ENCODE measurements at regions not wholly inside any gene's neighbourhood (a gene's known extent, or its start where the extent isn't known, plus 50 kb on each side); places are given as distances from the start of the nearest gene placed in this dataset.

- CTCF ChIA-PET, result no interaction called here
- POLR2A ChIA-PET, result no interaction called here
- H3K27ac ChIP-seq (ENCODE audit: extremely low read depth, low read depth, low read length), result no peak overlapping the region
These were observed 56.3 kb upstream of the DIAPH3 start for GRCh38 chr13:60220072-60220471.

GRCh38 chr13:60221581-60221980 lies 57.9 kb upstream of the DIAPH3 start:
- Histone ChIP-seq H3K4me3 (ENCODE audit: low read depth, low read length) (no peak overlapping the region), H3K27ac (ENCODE audit: extremely low read depth, low read depth, low read length) (no peak overlapping the region), H3K36me3 (ENCODE audit: control insufficient read depth in 2 of 2, insufficient read depth in 1 of 2, low read length in 2 of 2) (no peaks in the 10 kb centered on the region), H3K4me1 (ENCODE audit: control insufficient read depth, insufficient read depth, low read length) (no peaks in the 10 kb centered on the region), H3K9me3 (ENCODE audit: control insufficient read depth, insufficient read depth, low read depth, low read length) (no peaks in the 10 kb centered on the region)
- ChIA-PET CTCF (no interaction called here), POLR2A (interaction anchor here (0.5 kb wide), 1 partner anchor 13 kb away, joined by 3 read pairs; no protein-coding TSS in a partner anchor)
- TF ChIP-seq SP2 (tag by site-specific recombination; IDR thresholded peaks at IDR 0.05), result no peak
- no peak for TF ChIP-seq ZNF354C (tag by site-specific recombination; IDR thresholded peaks at IDR 0.05; ENCODE audit: borderline replicate concordance, low read depth)
- no peak for TF ChIP-seq ZNF670 (tag by site-specific recombination; IDR thresholded peaks at IDR 0.05; ENCODE audit: low read depth)

More at GRCh38 chr13:60220072-60220471, 56.3 kb upstream of the DIAPH3 start:
- no peaks in the 10 kb centered on the region for H3K36me3 ChIP-seq (ENCODE audit: control insufficient read depth in 2 of 2, insufficient read depth in 1 of 2, low read length in 2 of 2)
- H3K4me3 ChIP-seq (ENCODE audit: low read depth, low read length), result no peak overlapping the region
- no peaks in the 10 kb centered on the region for H3K4me1 ChIP-seq (ENCODE audit: control insufficient read depth, insufficient read depth, low read length)
- TF ChIP-seq ZSCAN30 (tag by site-specific recombination; IDR thresholded peaks at IDR 0.05), result no peak
- H3K9me3 ChIP-seq (ENCODE audit: control insufficient read depth, insufficient read depth, low read depth, low read length), result no peaks in the 10 kb centered on the region

- H3K4me3 ChIP-seq (ENCODE audit: low read depth, low read length), result no peak overlapping the region
- CTCF ChIA-PET, result interaction anchor here (1.1 to 1.3 kb wide), 2 partner anchors 10 to 16 kb away, joined by 3 to 5 read pairs; no protein-coding TSS in a partner anchor
- TF ChIP-seq ZNF768 (tag by site-specific recombination; IDR thresholded peaks at IDR 0.05) (no peak), ZNF654 (tag by site-specific recombination; IDR thresholded peaks at IDR 0.05; ENCODE audit: low read depth) (peak; percentile 69), ZSCAN30 (tag by site-specific recombination; IDR thresholded peaks at IDR 0.05) (0 out of 2 replicates have a peak, but pooled peaks have one; percentile 25)
- H3K36me3 ChIP-seq (ENCODE audit: control insufficient read depth in 2 of 2, insufficient read depth in 1 of 2, low read length in 2 of 2), result no peaks in the 10 kb centered on the region
- H3K9me3 ChIP-seq (ENCODE audit: control insufficient read depth, insufficient read depth, low read depth, low read length), result no peaks in the 10 kb centered on the region
- POLR2A ChIA-PET, result no interaction called here
- no peak overlapping the region for H3K27ac ChIP-seq (ENCODE audit: extremely low read depth, low read depth, low read length)
- no peaks in the 10 kb centered on the region for H3K4me1 ChIP-seq (ENCODE audit: control insufficient read depth, insufficient read depth, low read length)
These were observed 62.8 kb upstream of the DIAPH3 start for GRCh38 chr13:60226507-60226906.

- Histone ChIP-seq H3K36me3 (ENCODE audit: control insufficient read depth in 2 of 2, insufficient read depth in 1 of 2, low read length in 2 of 2) (no peaks in the 10 kb centered on the region), H3K9me3 (ENCODE audit: control insufficient read depth, insufficient read depth, low read depth, low read length) (no peaks in the 10 kb centered on the region), H3K4me3 (ENCODE audit: low read depth, low read length) (no peak overlapping the region), H3K4me1 (ENCODE audit: control insufficient read depth, insufficient read depth, low read length) (no peaks in the 10 kb centered on the region), H3K27ac (ENCODE audit: extremely low read depth, low read depth, low read length) (no peak overlapping the region)
- ChIA-PET POLR2A (no interaction called here), CTCF (interaction anchor here (1.1 to 1.3 kb wide), 2 partner anchors 9 to 16 kb away, joined by 3 to 5 read pairs; no protein-coding TSS in a partner anchor)
- TF ChIP-seq ZNF518A (tag by site-specific recombination; conservative IDR thresholded peaks at IDR 0.05; ENCODE audit: low read depth) (no peak), SALL2 (tag by site-specific recombination; IDR thresholded peaks at IDR 0.05; ENCODE audit: borderline replicate concordance) (no peak), ZFP37 (tag by site-specific recombination; IDR thresholded peaks at IDR 0.05) (no peak), ZNF394 (tag by site-specific recombination; IDR thresholded peaks at IDR 0.05; ENCODE audit: borderline replicate concordance) (no peak), ZNF140 (tag by site-specific recombination; IDR thresholded peaks at IDR 0.05) (no peak), ZNF157 (tag by site-specific recombination; IDR thresholded peaks at IDR 0.05) (no peak), ZNF146 (tag by site-specific recombination; IDR thresholded peaks at IDR 0.05) (no peak), ZNF16 (tag by site-specific recombination; IDR thresholded peaks at IDR 0.05; ENCODE audit: low read depth) (no peak), ZNF76 (tag by site-specific recombination; IDR thresholded peaks at IDR 0.05; ENCODE audit: borderline replicate concordance, low read depth) (no peak), ZNF23 (tag by site-specific recombination; IDR thresholded peaks at IDR 0.05; ENCODE audit: borderline replicate concordance) (no peak)
These were observed 63.4 kb upstream of the DIAPH3 start for GRCh38 chr13:60227158-60227557.

Data from HEK293 (cell line).